Keratinocyte (primary cell): ENCODE measurements at regions not wholly inside any gene's neighbourhood (a gene's known extent, or its start where the extent isn't known, plus 50 kb on each side); places are given as distances from the start of the nearest gene placed in this dataset.

ENCODE experiments used
- EZH2 ChIP-seq: IDR thresholded peaks from one replicate; pipeline ENCODE4 v1.6.1; 2012; ENCODE audit warnings: inconsistent platforms, mild to moderate bottlenecking, low read length, moderate library complexity
- TF ChIP-seq, protein P1 (sequence below), 3 experiments: IDR thresholded peaks in 1 of 3; conservative IDR thresholded peaks in 1 of 3; optimal IDR thresholded peaks in 1 of 3; 2 replicates in 2 of 3; 3 replicates in 1 of 3; pipeline versions ENCODE3 to v1.5.1; 2011; ENCODE audit warnings: low read length in 3 of 3, mild to moderate bottlenecking in 3 of 3, moderate library complexity in 2 of 3, control low read depth in 1 of 3, inconsistent platforms in 1 of 3; ENCODE audit not compliant: insufficient read depth in 2 of 3; ENCODE audit errors: extremely low read depth in 1 of 3

- TF ChIP-seq, protein P1, sequence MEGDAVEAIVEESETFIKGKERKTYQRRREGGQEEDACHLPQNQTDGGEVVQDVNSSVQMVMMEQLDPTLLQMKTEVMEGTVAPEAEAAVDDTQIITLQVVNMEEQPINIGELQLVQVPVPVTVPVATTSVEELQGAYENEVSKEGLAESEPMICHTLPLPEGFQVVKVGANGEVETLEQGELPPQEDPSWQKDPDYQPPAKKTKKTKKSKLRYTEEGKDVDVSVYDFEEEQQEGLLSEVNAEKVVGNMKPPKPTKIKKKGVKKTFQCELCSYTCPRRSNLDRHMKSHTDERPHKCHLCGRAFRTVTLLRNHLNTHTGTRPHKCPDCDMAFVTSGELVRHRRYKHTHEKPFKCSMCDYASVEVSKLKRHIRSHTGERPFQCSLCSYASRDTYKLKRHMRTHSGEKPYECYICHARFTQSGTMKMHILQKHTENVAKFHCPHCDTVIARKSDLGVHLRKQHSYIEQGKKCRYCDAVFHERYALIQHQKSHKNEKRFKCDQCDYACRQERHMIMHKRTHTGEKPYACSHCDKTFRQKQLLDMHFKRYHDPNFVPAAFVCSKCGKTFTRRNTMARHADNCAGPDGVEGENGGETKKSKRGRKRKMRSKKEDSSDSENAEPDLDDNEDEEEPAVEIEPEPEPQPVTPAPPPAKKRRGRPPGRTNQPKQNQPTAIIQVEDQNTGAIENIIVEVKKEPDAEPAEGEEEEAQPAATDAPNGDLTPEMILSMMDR (optimal IDR thresholded peaks at IDR 0.05 in 1 of 3, IDR thresholded peaks at IDR 0.05 in 1 of 3, conservative IDR thresholded peaks at IDR 0.05 in 1 of 3; ENCODE audit: extremely low read depth in 1 of 3, insufficient read depth in 2 of 3, low read length in 3 of 3), result no peak
- no peak for TF ChIP-seq EZH2
These were observed 148.7 kb upstream of the HS3ST2 start for GRCh38 chr16:22665048-22665797.
